H9 (cell line): ENCODE measurements at regions not wholly inside any gene's neighbourhood (a gene's known extent, or its start where the extent isn't known, plus 50 kb on each side); places are given as distances from the start of the nearest gene placed in this dataset.

Experiments used
- DNase-seq: peaks from one replicate; pipeline ENCODE4 v3.0.0-alpha.2; 2017
- H2AFZ ChIP-seq: one replicate; pipeline ENCODE4 v1.6.1; 2013; ENCODE audit warnings: mild to moderate bottlenecking, low read length, control low read depth, moderate library complexity
- H2AK5ac ChIP-seq: 2 replicates; pipeline ENCODE4 v1.6.1; 2013; ENCODE audit warnings: low read length, control low read depth, mixed read lengths; ENCODE audit not compliant: insufficient read length
- H2BK120ac ChIP-seq: one replicate; pipeline ENCODE4 v1.6.1; 2013; ENCODE audit warnings: low read depth, mild to moderate bottlenecking, low read length, control low read depth, inconsistent platforms; ENCODE audit not compliant: poor library complexity, severe bottlenecking
- H2BK12ac ChIP-seq: 2 replicates; pipeline ENCODE4 v1.6.1; 2013; ENCODE audit warnings: low read length, control low read depth, mixed read lengths, low read depth; ENCODE audit not compliant: insufficient read length
- H2BK15ac ChIP-seq: 2 replicates; pipeline ENCODE4 v1.6.1; 2013; ENCODE audit warnings: low read depth, low read length, control low read depth
- H2BK20ac ChIP-seq: one replicate; pipeline ENCODE4 v1.6.1; 2013; ENCODE audit warnings: low read depth, mild to moderate bottlenecking, low read length, control low read depth, inconsistent platforms; ENCODE audit not compliant: poor library complexity, severe bottlenecking
- H2BK5ac ChIP-seq: 2 replicates; pipeline ENCODE4 v1.6.1; 2013; ENCODE audit warnings: low read length, control low read depth, mixed read lengths; ENCODE audit not compliant: insufficient read length
- H3K14ac ChIP-seq: 2 replicates; pipeline ENCODE4 v1.6.1; 2013; ENCODE audit warnings: low read length, control low read depth; ENCODE audit not compliant: insufficient read depth
- H3K18ac ChIP-seq: 2 replicates; pipeline ENCODE4 v1.6.1; 2013; ENCODE audit warnings: low read depth, mild to moderate bottlenecking, mixed read lengths, low read length, control low read depth; ENCODE audit not compliant: insufficient read length
- H3K23ac ChIP-seq: 2 replicates; pipeline ENCODE4 v1.6.1; 2013; ENCODE audit warnings: low read length, control low read depth, mixed read lengths, low read depth; ENCODE audit not compliant: insufficient read length
- H3K23me2 ChIP-seq: 2 replicates; pipeline ENCODE4 v1.6.1; 2013; ENCODE audit warnings: low read depth, mild to moderate bottlenecking, mixed read lengths, low read length, control low read depth; ENCODE audit not compliant: insufficient read length, poor library complexity, severe bottlenecking
- H3K27ac ChIP-seq: 2 replicates; pipeline ENCODE4 v1.5.1; 2013; ENCODE audit warnings: low read length, control low read depth, mixed read lengths, low read depth; ENCODE audit not compliant: insufficient read length
- H3K27me3 ChIP-seq: 2 replicates; pipeline ENCODE4 v1.6.1; 2013; ENCODE audit warnings: low read length, control low read depth, inconsistent platforms; ENCODE audit not compliant: insufficient read depth
- H3K4ac ChIP-seq: 2 replicates; pipeline ENCODE4 v1.6.1; 2013; ENCODE audit warnings: low read depth, mild to moderate bottlenecking, control low read depth, inconsistent platforms, low read length, moderate library complexity
- H3K4me1 ChIP-seq: 2 replicates; pipeline ENCODE4 v1.6.1; 2013; ENCODE audit warnings: low read length, control low read depth, inconsistent platforms; ENCODE audit not compliant: insufficient read depth
- H3K4me2 ChIP-seq: 2 replicates; pipeline ENCODE4 v1.6.1; 2013; ENCODE audit warnings: low read length, control low read depth, mixed read lengths; ENCODE audit not compliant: insufficient read length, insufficient read depth
- H3K56ac ChIP-seq: 2 replicates; pipeline ENCODE4 v1.6.1; 2013; ENCODE audit warnings: low read depth, mild to moderate bottlenecking, mixed read lengths, low read length, control low read depth; ENCODE audit not compliant: insufficient read length
- H3K79me1 ChIP-seq: 2 replicates; pipeline ENCODE4 v1.6.1; 2013; ENCODE audit warnings: low read depth, mild to moderate bottlenecking, moderate library complexity, low read length, control low read depth, inconsistent platforms; ENCODE audit not compliant: insufficient read depth, poor library complexity, severe bottlenecking
- H3K79me2 ChIP-seq: 2 replicates; pipeline ENCODE4 v1.6.1; 2013; ENCODE audit warnings: low read length, control low read depth, inconsistent platforms; ENCODE audit not compliant: insufficient read depth
- H3K9ac ChIP-seq: 2 replicates; pipeline ENCODE4 v1.6.1; 2013; ENCODE audit warnings: low read length, control low read depth, mixed read lengths; ENCODE audit not compliant: insufficient read length; ENCODE audit errors: extremely low read depth
- H3K9me3 ChIP-seq: one replicate; pipeline ENCODE4 v1.6.1; 2013; ENCODE audit warnings: low read depth, low read length, inconsistent platforms; ENCODE audit not compliant: control insufficient read depth
- H3T11ph ChIP-seq: one replicate; pipeline ENCODE4 v1.6.1; 2013; ENCODE audit warnings: mild to moderate bottlenecking, low read length, control low read depth, inconsistent platforms
- H4K20me1 ChIP-seq: one replicate; pipeline ENCODE4 v1.6.1; 2013; ENCODE audit not compliant: control insufficient read depth, insufficient read length, insufficient read depth
- H4K5ac ChIP-seq: 2 replicates; pipeline ENCODE4 v1.6.1; 2013; ENCODE audit warnings: low read depth, mild to moderate bottlenecking, mixed read lengths, low read length, control low read depth; ENCODE audit not compliant: insufficient read length
- H4K8ac ChIP-seq: replicated peaks from 2 replicates; pipeline ENCODE4 v1.6.1; 2013; ENCODE audit warnings: low read length, control low read depth, mixed read lengths, low read depth; ENCODE audit not compliant: insufficient read length
- H4K91ac ChIP-seq: 2 replicates; pipeline ENCODE4 v1.6.1; 2013; ENCODE audit warnings: low read depth, mild to moderate bottlenecking, moderate library complexity, mixed read lengths, low read length, control low read depth; ENCODE audit not compliant: insufficient read length
- H3K27ac Mint-ChIP-seq, 3 experiments: 2 replicates in 2 of 3; 3 replicates in 1 of 3; pipeline ENCODE4 v1.8.0; 2020 to 2021; ENCODE audit warnings: mixed read lengths in 3 of 3, mild to moderate bottlenecking in 1 of 3, moderate library complexity in 1 of 3
- H3K27me3 Mint-ChIP-seq: 2 replicates; pipeline ENCODE4 v1.8.0; 2021; ENCODE audit warnings: low read depth, mild to moderate bottlenecking, moderate library complexity, mixed read lengths
- H3K36me3 Mint-ChIP-seq, 3 experiments: 2 replicates in 2 of 3; 3 replicates in 1 of 3; pipeline ENCODE4 v1.8.0; 2020 to 2021; ENCODE audit warnings: low read depth in 3 of 3, mixed read lengths in 3 of 3; ENCODE audit not compliant: insufficient read depth in 1 of 3
- H3K4me1 Mint-ChIP-seq, 2 experiments: 2 replicates each; pipeline ENCODE4 v1.8.0; 2020; ENCODE audit warnings: mixed read lengths in 2 of 2
- H3K4me3 Mint-ChIP-seq, 2 experiments: 2 replicates in 1 of 2; 3 replicates in 1 of 2; pipeline ENCODE4 v1.8.0; 2020 to 2021; ENCODE audit warnings: mild to moderate bottlenecking in 2 of 2, mixed read lengths in 2 of 2, moderate library complexity in 1 of 2
- H3K9me3 Mint-ChIP-seq, 2 experiments: 2 replicates in 1 of 2; 3 replicates in 1 of 2; pipeline ENCODE4 v1.8.0; 2020; ENCODE audit warnings: mild to moderate bottlenecking in 2 of 2, mixed read lengths in 2 of 2, moderate library complexity in 1 of 2
- WGBS: extraction: QIAGEN DNeasy Blood & Tissue Kit; methylation state at CpG from one replicate; pipeline ENCODE4 v1.1.7; 2013; ENCODE audit warnings: missing lambda C conversion rate, low lambda C conversion rate, mixed read lengths; ENCODE audit not compliant: insufficient read length; ENCODE audit errors: extremely low coverage; 5-methylcytosine and 5-hydroxymethylcytosine counted together
- TF ChIP-seq, protein P1 (sequence below): fragments of 200-600 bp; sonication (generic); conservative IDR thresholded peaks from 3 replicates; pipeline ENCODE4 v1.8.0; 2021; ENCODE audit warnings: antibody characterized with exemption, mild to moderate bottlenecking

DNA sequence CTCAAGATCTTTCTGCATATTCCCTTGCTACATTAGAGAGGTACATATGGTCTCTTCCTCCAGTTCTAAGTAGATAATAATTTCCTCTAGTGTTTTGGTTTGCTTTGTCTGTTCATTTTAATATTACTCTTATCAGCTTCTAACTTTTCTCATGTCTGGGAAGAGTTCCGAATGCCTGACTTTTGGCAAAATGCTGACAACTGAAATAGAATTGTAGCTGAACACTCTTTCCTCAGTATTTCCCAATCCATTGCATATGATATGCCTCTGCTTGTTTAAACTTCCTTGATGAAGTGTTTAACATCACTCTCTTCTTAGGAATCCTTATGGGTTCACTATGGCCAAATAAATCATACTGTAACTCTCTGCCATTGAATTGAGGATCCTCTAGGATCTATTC is 1510.1 kb downstream of the MRPL39 start:
- Mint-ChIP-seq H3K4me1 (no peaks in the 10 kb centered on the region), H3K27me3 (no peaks in the 10 kb centered on the region; the same call in 1 of the 2 replicates), H3K36me3 (peaks cover 0 to 20% (median 0%) of the 10 kb centered on the region in 3 experiments; a peak in 2 of 7 replicates), H3K27ac (no peak overlapping the region), H3K4me3 (no peak overlapping the region), H3K9me3 (peaks cover 70 to 78% of the 10 kb centered on the region in 2 experiments)
- H3K9ac ChIP-seq, result no peak overlapping the region
- H3K27ac ChIP-seq, result no peak overlapping the region
- no peaks in the 10 kb centered on the region for H3K9me3 ChIP-seq
- H3K79me1 ChIP-seq, result no peaks in the 10 kb centered on the region
- H3K56ac ChIP-seq, result no peak overlapping the region
- WGBS, result no CpG with 5 or more reads among the region's 1 CpG
- no peak overlapping the region for H3T11ph ChIP-seq
- no peaks in the 10 kb centered on the region for H3K27me3 ChIP-seq
- H2BK15ac ChIP-seq, result no peak overlapping the region
- no peak overlapping the region for H3K4me2 ChIP-seq
- H2AFZ ChIP-seq, result no peak overlapping the region
- no peaks in the 10 kb centered on the region for H3K23me2 ChIP-seq
- no peak overlapping the region for H3K23ac ChIP-seq
- no peak overlapping the region for H2AK5ac ChIP-seq
- H3K14ac ChIP-seq, result no peak overlapping the region
- H3K79me2 ChIP-seq, result no peaks in the 10 kb centered on the region
- H4K20me1 ChIP-seq, result no peaks in the 10 kb centered on the region
- H2BK12ac ChIP-seq, result no peak overlapping the region
- TF ChIP-seq, protein P1, sequence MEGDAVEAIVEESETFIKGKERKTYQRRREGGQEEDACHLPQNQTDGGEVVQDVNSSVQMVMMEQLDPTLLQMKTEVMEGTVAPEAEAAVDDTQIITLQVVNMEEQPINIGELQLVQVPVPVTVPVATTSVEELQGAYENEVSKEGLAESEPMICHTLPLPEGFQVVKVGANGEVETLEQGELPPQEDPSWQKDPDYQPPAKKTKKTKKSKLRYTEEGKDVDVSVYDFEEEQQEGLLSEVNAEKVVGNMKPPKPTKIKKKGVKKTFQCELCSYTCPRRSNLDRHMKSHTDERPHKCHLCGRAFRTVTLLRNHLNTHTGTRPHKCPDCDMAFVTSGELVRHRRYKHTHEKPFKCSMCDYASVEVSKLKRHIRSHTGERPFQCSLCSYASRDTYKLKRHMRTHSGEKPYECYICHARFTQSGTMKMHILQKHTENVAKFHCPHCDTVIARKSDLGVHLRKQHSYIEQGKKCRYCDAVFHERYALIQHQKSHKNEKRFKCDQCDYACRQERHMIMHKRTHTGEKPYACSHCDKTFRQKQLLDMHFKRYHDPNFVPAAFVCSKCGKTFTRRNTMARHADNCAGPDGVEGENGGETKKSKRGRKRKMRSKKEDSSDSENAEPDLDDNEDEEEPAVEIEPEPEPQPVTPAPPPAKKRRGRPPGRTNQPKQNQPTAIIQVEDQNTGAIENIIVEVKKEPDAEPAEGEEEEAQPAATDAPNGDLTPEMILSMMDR, result no peak
- H3K4me1 ChIP-seq, result no peaks in the 10 kb centered on the region
- no peak overlapping the region for H3K4ac ChIP-seq
- H2BK20ac ChIP-seq, result no peak overlapping the region
- no peak overlapping the region for H2BK120ac ChIP-seq
- H4K8ac ChIP-seq, result no peak overlapping the region
- no peak overlapping the region for H4K5ac ChIP-seq
- no peak overlapping the region for H2BK5ac ChIP-seq
- DNase-seq, result no peak
- no peak overlapping the region for H4K91ac ChIP-seq
- H3K18ac ChIP-seq, result no peak overlapping the region
